ENCODE measurements at regions not wholly inside any gene's neighbourhood (a gene's known extent, or its start where the extent isn't known, plus 50 kb on each side); places are given as distances from the start of the nearest gene placed in this dataset.

DNA sequence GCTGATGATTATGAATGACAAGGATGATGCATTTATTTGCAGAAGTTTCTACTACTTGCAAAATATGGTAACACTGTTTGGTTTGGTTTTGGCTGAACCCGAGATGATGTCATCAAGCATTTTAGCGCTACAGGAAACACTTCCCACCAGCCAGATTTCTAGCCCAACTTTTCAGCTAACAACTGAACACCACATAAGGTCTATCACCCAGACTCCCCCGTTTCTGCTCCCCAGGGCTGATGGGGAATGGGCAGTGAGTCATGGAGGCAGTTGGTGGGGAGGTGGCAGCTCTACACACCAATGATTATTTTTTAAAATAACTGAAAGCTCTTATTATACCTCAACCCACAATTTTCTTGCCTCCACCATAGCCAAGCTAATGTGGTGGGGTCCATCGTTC lies 302.9 kb downstream of the CEMIP2 start:
- TF ChIP-seq POLR2A (IDR thresholded peaks at IDR 0.05) (no peak), POLR2AphosphoS5 (IDR thresholded peaks at IDR 0.05) (no peak), EP300 (IDR thresholded peaks at IDR 0.05) (no peak)
- TF ChIP-seq, protein P1, sequence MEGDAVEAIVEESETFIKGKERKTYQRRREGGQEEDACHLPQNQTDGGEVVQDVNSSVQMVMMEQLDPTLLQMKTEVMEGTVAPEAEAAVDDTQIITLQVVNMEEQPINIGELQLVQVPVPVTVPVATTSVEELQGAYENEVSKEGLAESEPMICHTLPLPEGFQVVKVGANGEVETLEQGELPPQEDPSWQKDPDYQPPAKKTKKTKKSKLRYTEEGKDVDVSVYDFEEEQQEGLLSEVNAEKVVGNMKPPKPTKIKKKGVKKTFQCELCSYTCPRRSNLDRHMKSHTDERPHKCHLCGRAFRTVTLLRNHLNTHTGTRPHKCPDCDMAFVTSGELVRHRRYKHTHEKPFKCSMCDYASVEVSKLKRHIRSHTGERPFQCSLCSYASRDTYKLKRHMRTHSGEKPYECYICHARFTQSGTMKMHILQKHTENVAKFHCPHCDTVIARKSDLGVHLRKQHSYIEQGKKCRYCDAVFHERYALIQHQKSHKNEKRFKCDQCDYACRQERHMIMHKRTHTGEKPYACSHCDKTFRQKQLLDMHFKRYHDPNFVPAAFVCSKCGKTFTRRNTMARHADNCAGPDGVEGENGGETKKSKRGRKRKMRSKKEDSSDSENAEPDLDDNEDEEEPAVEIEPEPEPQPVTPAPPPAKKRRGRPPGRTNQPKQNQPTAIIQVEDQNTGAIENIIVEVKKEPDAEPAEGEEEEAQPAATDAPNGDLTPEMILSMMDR (IDR thresholded peaks at IDR 0.05) = no peak
- intact Hi-C loops (cut with DNase I) = no loop called here
- DNase-seq = no peak
- Histone ChIP-seq H3K9me3 (no peaks in the 10 kb centered on the region), H3K27me3 (no peaks in the 10 kb centered on the region), H3K4me1 (no peaks in the 10 kb centered on the region), H3K27ac (no peak overlapping the region), H3K4me3 (no peak overlapping the region), H3K36me3 (no peaks in the 10 kb centered on the region)
- WGBS, 2 donors = 83 to 84% methylated on average over 4 of the region's 4 CpGs

DNA sequence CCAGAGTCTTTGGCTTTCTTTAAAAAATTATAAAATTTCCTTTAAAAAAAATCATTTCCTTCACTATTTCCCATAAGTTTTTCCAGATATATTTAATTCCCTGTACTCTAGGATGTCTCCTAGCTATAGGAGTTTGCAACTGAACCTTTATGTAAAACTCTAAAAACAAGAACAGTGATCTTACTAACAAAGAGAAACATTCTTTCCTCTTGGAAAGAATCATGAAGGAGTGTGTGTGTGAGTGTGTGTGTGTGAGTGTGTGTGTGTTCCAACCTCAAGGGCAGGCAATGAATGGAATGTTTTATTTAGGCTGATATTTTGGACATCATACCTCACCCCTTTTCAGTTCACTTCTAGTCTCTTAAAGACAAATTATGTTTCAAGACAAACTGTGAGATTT lies 309.2 kb downstream of the CEMIP2 start:
- TF ChIP-seq POLR2AphosphoS5 (IDR thresholded peaks at IDR 0.05) (no peak), EP300 (IDR thresholded peaks at IDR 0.05) (no peak), POLR2A (IDR thresholded peaks at IDR 0.05) (no peak)
- TF ChIP-seq, protein P1 (IDR thresholded peaks at IDR 0.05) = no peak
- intact Hi-C loops (cut with DNase I) = no loop called here
- no peaks in the 10 kb centered on the region for H3K9me3 ChIP-seq
- H3K4me1 ChIP-seq = no peaks in the 10 kb centered on the region
- H3K27me3 ChIP-seq = no peaks in the 10 kb centered on the region
- H3K36me3 ChIP-seq = no peaks in the 10 kb centered on the region
- no peak for DNase-seq
- H3K27ac ChIP-seq = no peak overlapping the region
- no peak overlapping the region for H3K4me3 ChIP-seq

DNA sequence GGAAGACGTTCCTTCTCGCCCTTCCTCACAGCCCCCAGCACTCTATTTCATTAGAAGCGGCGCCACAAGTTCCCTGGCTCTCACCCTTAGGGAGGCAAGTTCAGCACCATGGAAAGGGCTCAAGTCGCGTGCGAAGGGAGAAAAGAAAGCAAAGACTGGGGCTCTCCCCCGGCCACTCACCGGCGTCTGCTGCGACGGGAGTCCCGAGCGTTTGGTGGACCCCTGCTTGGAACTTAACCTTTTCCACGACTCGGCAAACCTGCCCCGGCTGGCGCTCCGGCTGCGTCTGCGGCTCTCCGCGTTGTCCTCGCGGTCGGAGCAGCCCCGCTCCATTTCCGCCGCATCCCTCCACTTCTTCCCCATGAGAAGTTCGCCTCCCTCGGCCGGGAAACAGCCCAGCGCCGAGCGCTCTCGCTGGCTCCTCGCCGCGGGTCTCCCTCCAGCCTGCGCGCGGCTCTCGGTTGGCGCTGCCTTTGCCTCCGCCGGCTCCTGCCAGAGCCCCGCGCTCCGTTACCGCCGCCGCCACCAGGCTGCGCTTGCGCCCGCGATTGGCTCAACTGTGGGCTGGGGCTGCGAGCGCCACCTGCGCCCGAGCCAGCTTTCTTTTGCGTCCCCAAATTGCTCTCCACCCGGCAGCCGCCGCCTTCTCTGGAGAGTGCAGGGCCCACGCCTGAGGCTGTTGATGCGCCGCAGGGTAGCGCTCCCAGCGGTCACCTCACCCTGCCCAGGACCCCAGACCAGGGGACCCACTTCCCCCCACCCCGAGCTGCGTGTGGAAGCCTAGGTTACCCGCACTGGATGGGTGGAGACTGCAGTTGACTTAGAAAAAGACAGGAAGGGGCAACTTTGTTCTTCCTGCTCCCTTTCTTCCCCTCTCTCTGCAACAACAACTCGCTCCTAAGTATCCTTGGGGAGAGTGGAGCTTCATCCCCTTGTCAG lies 321.6 kb downstream of the CEMIP2 start:
- intact Hi-C loops (cut with DNase I) = no loop called here
- Histone ChIP-seq H3K36me3 (no peaks in the 10 kb centered on the region), H3K27me3 (peaks cover 8 to 62% (median 24%) of the 10 kb centered on the region in 3 donors), H3K4me3 (peak overlapping the region in 3 of 4 donors; percentile 18 to 40 (median 37)), H3K9me3 (peaks cover 0 to 3% (median 0%) of the 10 kb centered on the region in 4 donors), H3K4me1 (peaks cover 0 to 9% (median 3%) of the 10 kb centered on the region in 4 donors), H3K27ac (no peak overlapping the region)
- WGBS, 2 donors = 1 to 2% methylated on average over 73 of the region's 73 CpGs
- no peak for DNase-seq
- TF ChIP-seq EP300 (IDR thresholded peaks at IDR 0.05) = no peak

DNA sequence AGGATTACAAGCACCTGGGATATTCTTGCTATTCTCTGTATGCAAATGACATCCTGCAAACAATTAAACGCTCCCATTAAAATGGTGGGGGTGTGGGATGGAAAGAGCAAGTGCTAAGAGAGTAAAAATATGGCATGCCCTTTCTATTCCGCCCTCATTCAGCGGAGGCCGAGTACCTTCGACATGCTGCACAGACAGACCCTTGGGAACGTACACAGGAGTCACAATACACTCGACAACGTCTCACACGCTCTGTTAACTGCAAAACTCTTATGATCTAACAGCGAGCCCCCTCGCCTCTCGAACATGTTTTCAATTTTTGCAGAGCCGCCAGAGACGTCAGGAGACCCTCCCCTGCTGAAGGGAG lies 322.2 kb downstream of the CEMIP2 start:
- intact Hi-C loops (cut with DNase I) = no loop called here
- no peak for DNase-seq
- 38 to 54% methylated on average over 14 of the region's 14 CpGs for WGBS, 2 donors
- Histone ChIP-seq H3K27me3 (peaks cover 8 to 62% (median 24%) of the 10 kb centered on the region in 3 donors), H3K9me3 (no peaks in the 10 kb centered on the region), H3K4me1 (peaks cover 0 to 9% (median 3%) of the 10 kb centered on the region in 4 donors), H3K4me3 (peak overlapping the region in 2 of 4 donors; percentile 37 to 40), H3K27ac (no peak overlapping the region), H3K36me3 (no peaks in the 10 kb centered on the region)
- TF ChIP-seq POLR2AphosphoS5 (IDR thresholded peaks at IDR 0.05) (no peak), EP300 (IDR thresholded peaks at IDR 0.05) (no peak), POLR2A (IDR thresholded peaks at IDR 0.05) (no peak)
- TF ChIP-seq, protein P1 (IDR thresholded peaks at IDR 0.05) = no peak

DNA sequence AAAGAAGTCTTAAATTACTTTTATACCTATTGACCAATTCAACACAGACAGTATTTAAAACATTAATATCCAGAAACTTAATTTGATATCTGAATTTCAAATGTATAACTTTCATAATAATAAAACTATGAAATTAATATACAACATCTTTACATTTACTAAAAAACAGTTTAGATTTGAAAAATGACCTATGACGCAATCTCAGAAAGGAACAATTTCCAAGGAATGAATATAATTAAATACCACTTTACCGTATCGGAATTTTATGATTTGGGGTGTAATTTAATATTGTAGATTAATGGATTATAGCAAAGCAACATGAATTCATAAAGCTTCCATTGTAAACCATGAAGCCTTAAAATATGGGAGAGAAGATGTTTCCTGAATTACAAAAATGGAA lies 321.5 kb upstream of the TRPM3 start:
- no peak overlapping the region for H3K27ac ChIP-seq
- peaks cover 0 to 9% (median 3%) of the 10 kb centered on the region in 4 donors for H3K4me1 ChIP-seq
- TF ChIP-seq EP300 (IDR thresholded peaks at IDR 0.05) (no peak), POLR2A (IDR thresholded peaks at IDR 0.05) (no peak), POLR2AphosphoS5 (IDR thresholded peaks at IDR 0.05) (no peak)
- TF ChIP-seq, protein P1 (IDR thresholded peaks at IDR 0.05) = no peak
- DNase-seq = no peak
- H3K9me3 ChIP-seq = no peaks in the 10 kb centered on the region
- H3K27me3 ChIP-seq = peaks cover 8 to 45% (median 24%) of the 10 kb centered on the region in 3 donors
- intact Hi-C loops (cut with DNase I) = no loop called here
- no peaks in the 10 kb centered on the region for H3K36me3 ChIP-seq
- no peak overlapping the region for H3K4me3 ChIP-seq
- WGBS, 2 donors = 92 to 95% methylated on average over 3 of the region's 3 CpGs

Data from sigmoid colon (tissue), 6 donors.